GM23338 (cell line): ENCODE measurements at regions not wholly inside any gene's neighbourhood (a gene's known extent, or its start where the extent isn't known, plus 50 kb on each side); places are given as distances from the start of the nearest gene placed in this dataset.

Source experiments
- ATAC-seq: fragments of 200-7000 bp; cut with Tn5 transposase; 3 replicates; pipeline ENCODE4 v1.9.1; 2020
- DNase-seq: peaks from one replicate; pipeline ENCODE4 v3.0.0-alpha.2; 2015; ENCODE audit warnings: low spot score
- H2AFZ ChIP-seq: fragments of 200-600 bp; sonication (generic); 2 replicates; pipeline ENCODE4 v1.8.0; 2016; ENCODE audit warnings: antibody characterized with exemption, mild to moderate bottlenecking, moderate library complexity
- H3F3A ChIP-seq: fragments of 200-600 bp; sonication (generic); replicated peaks from 2 replicates; pipeline ENCODE4 v1.8.0; 2017; ENCODE audit warnings: antibody characterized with exemption, mixed run types, low read depth
- H3K27ac ChIP-seq: fragments of 200-600 bp; sonication (generic); 2 replicates; pipeline ENCODE4 v1.6.1; 2016; ENCODE audit warnings: low read depth
- H3K27me3 ChIP-seq: fragments of 200-600 bp; sonication (generic); 2 replicates; pipeline ENCODE4 v1.8.0; 2016; ENCODE audit warnings: mild to moderate bottlenecking, mixed run types, moderate library complexity; ENCODE audit not compliant: insufficient read depth
- H3K36me3 ChIP-seq: fragments of 200-600 bp; sonication (generic); 2 replicates; pipeline ENCODE4 v1.8.0; 2016; ENCODE audit warnings: mild to moderate bottlenecking; ENCODE audit not compliant: insufficient read depth
- H3K4me1 ChIP-seq: fragments of 200-600 bp; sonication (generic); 2 replicates; pipeline ENCODE4 v1.8.0; 2016; ENCODE audit warnings: mild to moderate bottlenecking, moderate library complexity; ENCODE audit not compliant: insufficient read depth
- H3K4me2 ChIP-seq: fragments of 200-600 bp; sonication (generic); 2 replicates; pipeline ENCODE4 v1.7.1; 2017; ENCODE audit warnings: mixed run types
- H3K4me3 ChIP-seq: fragments of 200-600 bp; sonication (generic); 2 replicates; pipeline ENCODE4 v1.6.1; 2016; ENCODE audit warnings: mixed run types
- H3K79me2 ChIP-seq: fragments of 200-600 bp; sonication (generic); replicated peaks from 2 replicates; pipeline ENCODE4 v1.8.0; 2017; ENCODE audit warnings: mild to moderate bottlenecking; ENCODE audit not compliant: insufficient read depth
- H3K9me2 ChIP-seq: fragments of 200-600 bp; sonication (generic); 2 replicates; pipeline ENCODE4 v1.8.0; 2017; ENCODE audit not compliant: insufficient read depth
- H4K20me1 ChIP-seq: fragments of 200-600 bp; sonication (generic); replicated peaks from 2 replicates; pipeline ENCODE4 v1.8.0; 2017; ENCODE audit warnings: mild to moderate bottlenecking; ENCODE audit not compliant: insufficient read depth
- H3K27ac Mint-ChIP-seq: 2 replicates; pipeline ENCODE4 v1.8.0; 2020; ENCODE audit warnings: inconsistent platforms, mild to moderate bottlenecking, moderate library complexity, mixed read lengths
- H3K27me3 Mint-ChIP-seq: 3 replicates; pipeline ENCODE4 v1.8.0; 2022; ENCODE audit warnings: low read depth, mild to moderate bottlenecking, moderate library complexity, mixed read lengths, inconsistent platforms; ENCODE audit not compliant: insufficient read depth, poor library complexity
- H3K36me3 Mint-ChIP-seq: 3 replicates; pipeline ENCODE4 v1.8.0; 2021; ENCODE audit warnings: low read depth, mild to moderate bottlenecking, inconsistent platforms, moderate library complexity, mixed read lengths
- H3K4me1 Mint-ChIP-seq: 3 replicates; pipeline ENCODE4 v1.8.0; 2020; ENCODE audit warnings: mild to moderate bottlenecking, inconsistent platforms, mixed read lengths
- H3K4me3 Mint-ChIP-seq: 3 replicates; pipeline ENCODE4 v1.8.0; 2021; ENCODE audit warnings: moderate library complexity, mild to moderate bottlenecking, inconsistent platforms, mixed read lengths
- H3K9me3 Mint-ChIP-seq: 3 replicates; pipeline ENCODE4 v1.8.0; 2020; ENCODE audit warnings: moderate library complexity, mild to moderate bottlenecking, inconsistent platforms, mixed read lengths
- CREB1 ChIP-seq: fragments of 250-450 bp; sonication (Bioruptor Pico); IDR thresholded peaks from 2 replicates; pipeline ENCODE4 v1.5.0; 2020; ENCODE audit warnings: low read depth, mild to moderate bottlenecking, moderate library complexity
- EZH2 ChIP-seq: fragments of 200-600 bp; sonication (generic); IDR thresholded peaks from one replicate; pipeline ENCODE4 v1.8.0; 2017; ENCODE audit warnings: antibody characterized with exemption, mild to moderate bottlenecking, low read depth; ENCODE audit not compliant: unreplicated experiment
- EZH2phosphoT487 ChIP-seq: fragments of 200-600 bp; sonication (generic); IDR thresholded peaks from one replicate; pipeline ENCODE4 v1.8.1; 2018; ENCODE audit warnings: antibody characterized with exemption; ENCODE audit not compliant: unreplicated experiment
- JUNB ChIP-seq: IDR thresholded peaks from one replicate; pipeline ENCODE4 v1.6.1; 2016; ENCODE audit warnings: antibody characterized with exemption; ENCODE audit not compliant: unreplicated experiment
- NANOG ChIP-seq: IDR thresholded peaks from 2 replicates; pipeline ENCODE4 v1.6.1; 2016; ENCODE audit warnings: antibody characterized with exemption, borderline replicate concordance
- POLR2AphosphoS5 ChIP-seq: IDR thresholded peaks from 2 replicates; pipeline ENCODE4 v1.6.1; 2016; ENCODE audit warnings: antibody characterized with exemption, low read depth
- STAT1 ChIP-seq: IDR thresholded peaks from one replicate; pipeline ENCODE4 v1.6.1; 2016; ENCODE audit warnings: antibody characterized with exemption; ENCODE audit not compliant: unreplicated experiment
- ZNF114 ChIP-seq: fragments of 250-450 bp; sonication (Bioruptor Pico); IDR thresholded peaks from 2 replicates; pipeline ENCODE4 v1.5.0; 2020; ENCODE audit warnings: mild to moderate bottlenecking, moderate library complexity
- ZNF331 ChIP-seq: fragments of 250-450 bp; sonication (Bioruptor Pico); IDR thresholded peaks from 2 replicates; pipeline ENCODE4 v1.5.0; 2020; ENCODE audit warnings: low read depth, mild to moderate bottlenecking, moderate library complexity
- TF ChIP-seq, protein P1 (sequence below): fragments of 250-450 bp; sonication (Bioruptor Pico); IDR thresholded peaks from 2 replicates; pipeline ENCODE4 v1.5.0; 2020; ENCODE audit warnings: mild to moderate bottlenecking, moderate library complexity
- TF ChIP-seq, protein P2 (sequence below): IDR thresholded peaks from 2 replicates; pipeline ENCODE4 v1.6.1; 2016; ENCODE audit warnings: antibody characterized with exemption
- TF ChIP-seq, protein P3 (sequence below), 2 experiments: fragments of 200-600 bp in 1 of 2; sonication (generic) in 1 of 2; conservative IDR thresholded peaks; 2 replicates each; pipeline versions ENCODE4 v1.5.1 to v1.6.1; 2016 to 2017; ENCODE audit warnings: antibody characterized with exemption in 2 of 2, low read depth in 2 of 2, mild to moderate bottlenecking in 2 of 2, moderate library complexity in 1 of 2

DNA sequence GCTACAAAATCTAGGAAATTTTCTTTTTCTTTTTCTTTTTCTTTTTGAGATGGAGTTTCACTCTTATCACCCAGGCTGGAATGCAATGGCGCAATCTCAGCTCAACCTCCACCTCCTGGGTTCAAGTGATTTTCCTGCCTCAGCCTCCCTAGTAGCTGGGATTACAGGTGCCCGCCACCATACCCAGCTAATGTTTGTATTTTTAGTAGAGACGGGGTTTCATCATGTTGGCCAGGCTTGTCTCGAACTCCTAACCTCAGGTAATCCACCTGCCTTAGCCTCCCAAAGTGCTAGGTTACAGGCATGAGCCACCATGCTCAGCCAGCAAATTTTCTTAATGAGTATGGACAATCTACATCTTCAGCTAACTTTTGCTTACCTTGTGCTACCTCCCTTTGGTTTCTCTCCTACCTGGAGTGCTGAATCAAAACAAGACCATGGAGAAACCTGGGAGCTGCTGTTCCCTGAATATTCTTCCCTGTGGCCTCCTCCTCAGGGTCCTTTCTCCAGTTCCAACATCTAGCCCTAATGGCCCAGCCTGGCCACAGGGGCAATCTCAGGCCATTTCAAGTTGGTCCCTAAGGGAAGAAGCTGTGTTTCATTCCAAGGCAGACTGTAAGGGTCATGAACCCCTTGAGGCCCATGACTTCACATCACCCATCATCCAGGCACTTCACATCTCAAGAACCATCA is 74.6 kb upstream of the EGLN3 start:
- TF ChIP-seq, protein P1, sequence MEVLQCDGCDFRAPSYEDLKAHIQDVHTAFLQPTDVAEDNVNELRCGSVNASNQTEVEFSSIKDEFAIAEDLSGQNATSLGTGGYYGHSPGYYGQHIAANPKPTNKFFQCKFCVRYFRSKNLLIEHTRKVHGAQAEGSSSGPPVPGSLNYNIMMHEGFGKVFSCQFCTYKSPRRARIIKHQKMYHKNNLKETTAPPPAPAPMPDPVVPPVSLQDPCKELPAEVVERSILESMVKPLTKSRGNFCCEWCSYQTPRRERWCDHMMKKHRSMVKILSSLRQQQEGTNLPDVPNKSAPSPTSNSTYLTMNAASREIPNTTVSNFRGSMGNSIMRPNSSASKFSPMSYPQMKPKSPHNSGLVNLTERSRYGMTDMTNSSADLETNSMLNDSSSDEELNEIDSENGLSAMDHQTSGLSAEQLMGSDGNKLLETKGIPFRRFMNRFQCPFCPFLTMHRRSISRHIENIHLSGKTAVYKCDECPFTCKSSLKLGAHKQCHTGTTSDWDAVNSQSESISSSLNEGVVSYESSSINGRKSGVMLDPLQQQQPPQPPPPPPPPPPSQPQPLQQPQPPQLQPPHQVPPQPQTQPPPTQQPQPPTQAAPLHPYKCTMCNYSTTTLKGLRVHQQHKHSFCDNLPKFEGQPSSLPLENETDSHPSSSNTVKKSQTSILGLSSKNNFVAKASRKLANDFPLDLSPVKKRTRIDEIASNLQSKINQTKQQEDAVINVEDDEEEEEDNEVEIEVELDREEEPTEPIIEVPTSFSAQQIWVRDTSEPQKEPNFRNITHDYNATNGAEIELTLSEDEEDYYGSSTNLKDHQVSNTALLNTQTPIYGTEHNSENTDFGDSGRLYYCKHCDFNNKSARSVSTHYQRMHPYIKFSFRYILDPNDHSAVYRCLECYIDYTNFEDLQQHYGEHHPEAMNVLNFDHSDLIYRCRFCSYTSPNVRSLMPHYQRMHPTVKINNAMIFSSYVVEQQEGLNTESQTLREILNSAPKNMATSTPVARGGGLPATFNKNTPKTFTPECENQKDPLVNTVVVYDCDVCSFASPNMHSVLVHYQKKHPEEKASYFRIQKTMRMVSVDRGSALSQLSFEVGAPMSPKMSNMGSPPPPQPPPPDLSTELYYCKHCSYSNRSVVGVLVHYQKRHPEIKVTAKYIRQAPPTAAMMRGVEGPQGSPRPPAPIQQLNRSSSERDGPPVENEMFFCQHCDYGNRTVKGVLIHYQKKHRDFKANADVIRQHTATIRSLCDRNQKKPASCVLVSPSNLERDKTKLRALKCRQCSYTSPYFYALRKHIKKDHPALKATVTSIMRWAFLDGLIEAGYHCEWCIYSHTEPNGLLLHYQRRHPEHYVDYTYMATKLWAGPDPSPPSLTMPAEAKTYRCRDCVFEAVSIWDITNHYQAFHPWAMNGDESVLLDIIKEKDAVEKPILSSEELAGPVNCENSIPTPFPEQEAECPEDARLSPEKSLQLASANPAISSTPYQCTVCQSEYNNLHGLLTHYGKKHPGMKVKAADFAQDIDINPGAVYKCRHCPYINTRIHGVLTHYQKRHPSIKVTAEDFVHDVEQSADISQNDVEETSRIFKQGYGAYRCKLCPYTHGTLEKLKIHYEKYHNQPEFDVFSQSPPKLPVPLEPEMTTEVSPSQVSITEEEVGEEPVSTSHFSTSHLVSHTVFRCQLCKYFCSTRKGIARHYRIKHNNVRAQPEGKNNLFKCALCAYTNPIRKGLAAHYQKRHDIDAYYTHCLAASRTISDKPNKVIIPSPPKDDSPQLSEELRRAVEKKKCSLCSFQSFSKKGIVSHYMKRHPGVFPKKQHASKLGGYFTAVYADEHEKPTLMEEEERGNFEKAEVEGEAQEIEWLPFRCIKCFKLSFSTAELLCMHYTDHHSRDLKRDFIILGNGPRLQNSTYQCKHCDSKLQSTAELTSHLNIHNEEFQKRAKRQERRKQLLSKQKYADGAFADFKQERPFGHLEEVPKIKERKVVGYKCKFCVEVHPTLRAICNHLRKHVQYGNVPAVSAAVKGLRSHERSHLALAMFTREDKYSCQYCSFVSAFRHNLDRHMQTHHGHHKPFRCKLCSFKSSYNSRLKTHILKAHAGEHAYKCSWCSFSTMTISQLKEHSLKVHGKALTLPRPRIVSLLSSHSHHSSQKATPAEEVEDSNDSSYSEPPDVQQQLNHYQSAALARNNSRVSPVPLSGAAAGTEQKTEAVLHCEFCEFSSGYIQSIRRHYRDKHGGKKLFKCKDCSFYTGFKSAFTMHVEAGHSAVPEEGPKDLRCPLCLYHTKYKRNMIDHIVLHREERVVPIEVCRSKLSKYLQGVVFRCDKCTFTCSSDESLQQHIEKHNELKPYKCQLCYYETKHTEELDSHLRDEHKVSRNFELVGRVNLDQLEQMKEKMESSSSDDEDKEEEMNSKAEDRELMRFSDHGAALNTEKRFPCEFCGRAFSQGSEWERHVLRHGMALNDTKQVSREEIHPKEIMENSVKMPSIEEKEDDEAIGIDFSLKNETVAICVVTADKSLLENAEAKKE (CRISPR knock-in tag): no peak
- TF ChIP-seq, protein P2, sequence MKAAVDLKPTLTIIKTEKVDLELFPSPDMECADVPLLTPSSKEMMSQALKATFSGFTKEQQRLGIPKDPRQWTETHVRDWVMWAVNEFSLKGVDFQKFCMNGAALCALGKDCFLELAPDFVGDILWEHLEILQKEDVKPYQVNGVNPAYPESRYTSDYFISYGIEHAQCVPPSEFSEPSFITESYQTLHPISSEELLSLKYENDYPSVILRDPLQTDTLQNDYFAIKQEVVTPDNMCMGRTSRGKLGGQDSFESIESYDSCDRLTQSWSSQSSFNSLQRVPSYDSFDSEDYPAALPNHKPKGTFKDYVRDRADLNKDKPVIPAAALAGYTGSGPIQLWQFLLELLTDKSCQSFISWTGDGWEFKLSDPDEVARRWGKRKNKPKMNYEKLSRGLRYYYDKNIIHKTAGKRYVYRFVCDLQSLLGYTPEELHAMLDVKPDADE: no peak
- TF ChIP-seq ZNF331 (CRISPR knock-in tag) (no peak), NANOG (no peak), STAT1 (no peak), ZNF114 (CRISPR knock-in tag) (no peak), JUNB (no peak), CREB1 (CRISPR knock-in tag) (no peak), EZH2phosphoT487 (no peak), EZH2 (no peak), POLR2AphosphoS5 (no peak)
- TF ChIP-seq, protein P3, sequence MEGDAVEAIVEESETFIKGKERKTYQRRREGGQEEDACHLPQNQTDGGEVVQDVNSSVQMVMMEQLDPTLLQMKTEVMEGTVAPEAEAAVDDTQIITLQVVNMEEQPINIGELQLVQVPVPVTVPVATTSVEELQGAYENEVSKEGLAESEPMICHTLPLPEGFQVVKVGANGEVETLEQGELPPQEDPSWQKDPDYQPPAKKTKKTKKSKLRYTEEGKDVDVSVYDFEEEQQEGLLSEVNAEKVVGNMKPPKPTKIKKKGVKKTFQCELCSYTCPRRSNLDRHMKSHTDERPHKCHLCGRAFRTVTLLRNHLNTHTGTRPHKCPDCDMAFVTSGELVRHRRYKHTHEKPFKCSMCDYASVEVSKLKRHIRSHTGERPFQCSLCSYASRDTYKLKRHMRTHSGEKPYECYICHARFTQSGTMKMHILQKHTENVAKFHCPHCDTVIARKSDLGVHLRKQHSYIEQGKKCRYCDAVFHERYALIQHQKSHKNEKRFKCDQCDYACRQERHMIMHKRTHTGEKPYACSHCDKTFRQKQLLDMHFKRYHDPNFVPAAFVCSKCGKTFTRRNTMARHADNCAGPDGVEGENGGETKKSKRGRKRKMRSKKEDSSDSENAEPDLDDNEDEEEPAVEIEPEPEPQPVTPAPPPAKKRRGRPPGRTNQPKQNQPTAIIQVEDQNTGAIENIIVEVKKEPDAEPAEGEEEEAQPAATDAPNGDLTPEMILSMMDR (conservative IDR thresholded peaks at IDR 0.05; ENCODE audit: low read depth in 2 of 2): no peak
- no peaks in the 10 kb centered on the region for H4K20me1 ChIP-seq
- no peaks in the 10 kb centered on the region for H3K36me3 ChIP-seq
- no peaks in the 10 kb centered on the region for H3K4me1 ChIP-seq
- DNase-seq (no peak), ATAC-seq (no peak)
- Mint-ChIP-seq H3K9me3 (no peaks in the 10 kb centered on the region; the same call in 2 of the 3 replicates), H3K27ac (no peak overlapping the region), H3K4me3 (no peak overlapping the region), H3K27me3 (peaks cover 5% of the 10 kb centered on the region), H3K36me3 (no peaks in the 10 kb centered on the region), H3K4me1 (peaks cover 3% of the 10 kb centered on the region)
- H2AFZ ChIP-seq: no peak overlapping the region
- H3K4me3 ChIP-seq: no peak overlapping the region
- no peaks in the 10 kb centered on the region for H3K79me2 ChIP-seq
- no peak overlapping the region for H3K4me2 ChIP-seq
- no peaks in the 10 kb centered on the region for H3K27me3 ChIP-seq
- H3K9me2 ChIP-seq: 0 out of 2 replicates have a peak, but pooled peaks cover 4% of the 10 kb centered on the region
- no peak overlapping the region for H3K27ac ChIP-seq
- no peaks in the 10 kb centered on the region for H3F3A ChIP-seq
